ENCODE measurements at regions not wholly inside any gene's neighbourhood (a gene's known extent, or its start where the extent isn't known, plus 50 kb on each side); places are given as distances from the start of the nearest gene placed in this dataset.

DNA sequence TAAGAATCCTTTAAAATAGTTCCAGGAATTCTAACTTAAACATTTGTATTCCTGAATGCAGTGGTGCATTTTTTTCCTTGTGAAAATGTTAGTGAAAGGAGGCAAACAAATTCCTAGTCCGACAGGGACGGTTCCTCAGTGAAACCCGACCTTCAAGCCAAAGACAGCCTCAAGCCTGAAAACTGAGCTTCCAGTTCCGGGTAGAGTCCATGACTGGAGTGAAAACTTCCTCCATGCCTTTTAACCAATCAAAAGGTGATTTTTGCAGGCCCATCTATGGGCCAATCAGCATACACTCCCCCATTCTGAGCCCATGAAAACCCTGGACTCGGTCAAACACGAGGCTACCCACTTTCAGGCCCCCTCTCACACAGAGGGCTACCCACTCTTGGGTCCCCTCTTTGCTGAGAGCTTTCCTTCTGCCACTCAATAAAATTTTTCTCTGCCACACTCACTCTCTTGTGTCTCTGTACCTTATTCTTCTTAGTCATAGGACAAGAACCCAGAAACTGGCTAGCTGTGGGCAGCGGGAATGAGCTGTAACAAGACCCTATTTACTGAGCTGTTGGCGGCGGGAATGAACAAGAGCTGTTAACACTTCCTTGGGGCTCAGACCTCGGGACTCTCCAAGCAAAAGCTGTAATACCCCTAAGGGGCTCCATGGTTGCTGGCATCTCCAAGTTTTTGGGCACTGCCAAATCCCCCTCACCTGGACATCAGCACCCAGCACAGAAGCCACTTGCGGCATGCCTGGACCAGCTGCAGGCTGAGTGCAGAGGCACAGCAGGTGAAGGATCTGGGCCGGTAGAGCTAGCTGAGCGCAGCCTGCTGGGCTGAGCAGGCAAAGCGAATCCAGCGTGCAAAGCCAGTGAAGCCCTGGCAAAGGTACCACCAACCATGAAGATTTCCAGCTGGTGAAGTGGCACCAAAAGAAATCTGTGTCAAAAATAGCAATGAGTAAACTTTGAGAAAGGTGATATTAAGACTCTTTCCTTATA is 598.8 kb downstream of the MCTP2 start:
- Histone ChIP-seq H3K27me3 (no peaks in the 10 kb centered on the region), H3K4me1 (peaks cover 0 to 5% (median 0%) of the 10 kb centered on the region in 4 donors), H3K9me3 (no peaks in the 10 kb centered on the region), H3K4me3 (no peak overlapping the region), H3K27ac (no peak overlapping the region), H3K36me3 (no peaks in the 10 kb centered on the region)
- TF ChIP-seq, protein P1, sequence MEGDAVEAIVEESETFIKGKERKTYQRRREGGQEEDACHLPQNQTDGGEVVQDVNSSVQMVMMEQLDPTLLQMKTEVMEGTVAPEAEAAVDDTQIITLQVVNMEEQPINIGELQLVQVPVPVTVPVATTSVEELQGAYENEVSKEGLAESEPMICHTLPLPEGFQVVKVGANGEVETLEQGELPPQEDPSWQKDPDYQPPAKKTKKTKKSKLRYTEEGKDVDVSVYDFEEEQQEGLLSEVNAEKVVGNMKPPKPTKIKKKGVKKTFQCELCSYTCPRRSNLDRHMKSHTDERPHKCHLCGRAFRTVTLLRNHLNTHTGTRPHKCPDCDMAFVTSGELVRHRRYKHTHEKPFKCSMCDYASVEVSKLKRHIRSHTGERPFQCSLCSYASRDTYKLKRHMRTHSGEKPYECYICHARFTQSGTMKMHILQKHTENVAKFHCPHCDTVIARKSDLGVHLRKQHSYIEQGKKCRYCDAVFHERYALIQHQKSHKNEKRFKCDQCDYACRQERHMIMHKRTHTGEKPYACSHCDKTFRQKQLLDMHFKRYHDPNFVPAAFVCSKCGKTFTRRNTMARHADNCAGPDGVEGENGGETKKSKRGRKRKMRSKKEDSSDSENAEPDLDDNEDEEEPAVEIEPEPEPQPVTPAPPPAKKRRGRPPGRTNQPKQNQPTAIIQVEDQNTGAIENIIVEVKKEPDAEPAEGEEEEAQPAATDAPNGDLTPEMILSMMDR (IDR thresholded peaks at IDR 0.05) = no peak
- intact Hi-C loops (cut with DNase I; ENCODE audit: low total_unique reads) = loop anchor here (10.0 kb wide), 1 partner anchor 95 kb away; no protein-coding TSS in a partner anchor
- no peak for DNase-seq

DNA sequence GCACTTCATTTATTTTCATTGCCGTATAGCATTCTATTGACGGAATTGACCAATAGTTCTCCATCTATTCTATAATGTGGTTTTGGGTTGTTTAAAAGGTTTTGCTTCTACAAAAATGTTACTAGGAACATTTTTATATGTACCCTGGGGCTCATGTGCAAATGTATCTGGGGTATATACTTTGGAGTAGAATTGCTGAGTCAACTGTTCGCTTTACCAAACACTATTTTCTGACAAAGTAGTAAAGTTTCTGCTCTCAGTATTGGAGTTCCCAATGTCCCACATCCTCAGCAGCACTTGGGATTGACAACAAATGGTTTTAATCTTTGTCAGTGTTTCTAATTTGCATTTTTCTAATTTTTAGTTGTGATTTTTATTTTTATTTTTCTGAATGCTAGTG is 602.6 kb downstream of the MCTP2 start:
- H3K27me3 ChIP-seq = no peaks in the 10 kb centered on the region
- no peak overlapping the region for H3K4me3 ChIP-seq
- peaks cover 0 to 13% (median 2%) of the 10 kb centered on the region in 4 donors for H3K4me1 ChIP-seq
- TF ChIP-seq, protein P1 (IDR thresholded peaks at IDR 0.05) = no peak
- no peak for DNase-seq
- intact Hi-C loops (cut with DNase I; ENCODE audit: low total_unique reads) = loop anchor here (10.0 kb wide), 1 partner anchor 91 kb away; no protein-coding TSS in a partner anchor
- no peak overlapping the region for H3K27ac ChIP-seq
- no peaks in the 10 kb centered on the region for H3K36me3 ChIP-seq
- no peaks in the 10 kb centered on the region for H3K9me3 ChIP-seq

DNA sequence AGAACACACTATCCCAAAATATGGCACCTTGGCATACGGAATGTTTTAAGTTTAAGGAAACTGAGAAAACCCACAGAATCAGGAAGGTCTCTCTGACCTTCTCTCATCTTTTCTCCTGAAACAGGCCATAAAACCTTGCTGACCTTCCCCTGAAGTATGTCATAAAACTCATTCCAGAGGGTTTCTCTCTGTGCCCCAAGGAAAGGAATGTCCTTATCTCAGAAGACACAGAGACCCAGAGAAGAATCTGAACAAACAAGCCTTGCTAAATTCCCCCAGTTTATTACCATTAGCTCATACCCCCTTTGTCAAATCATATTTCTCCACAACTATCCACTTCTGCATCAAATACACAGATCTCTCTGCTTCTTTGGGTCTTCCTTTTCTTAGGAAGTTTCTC is 603.1 kb downstream of the MCTP2 start:
- intact Hi-C loops (cut with DNase I; ENCODE audit: low total_unique reads) = loop anchor here (10.0 kb wide), 1 partner anchor 90 kb away; no protein-coding TSS in a partner anchor
- Histone ChIP-seq H3K36me3 (no peaks in the 10 kb centered on the region), H3K4me1 (peaks cover 0 to 18% (median 4%) of the 10 kb centered on the region in 4 donors), H3K9me3 (no peaks in the 10 kb centered on the region), H3K27me3 (no peaks in the 10 kb centered on the region), H3K27ac (no peak overlapping the region), H3K4me3 (no peak overlapping the region)
- DNase-seq = no peak
- TF ChIP-seq, protein P1 (IDR thresholded peaks at IDR 0.05) = no peak

DNA sequence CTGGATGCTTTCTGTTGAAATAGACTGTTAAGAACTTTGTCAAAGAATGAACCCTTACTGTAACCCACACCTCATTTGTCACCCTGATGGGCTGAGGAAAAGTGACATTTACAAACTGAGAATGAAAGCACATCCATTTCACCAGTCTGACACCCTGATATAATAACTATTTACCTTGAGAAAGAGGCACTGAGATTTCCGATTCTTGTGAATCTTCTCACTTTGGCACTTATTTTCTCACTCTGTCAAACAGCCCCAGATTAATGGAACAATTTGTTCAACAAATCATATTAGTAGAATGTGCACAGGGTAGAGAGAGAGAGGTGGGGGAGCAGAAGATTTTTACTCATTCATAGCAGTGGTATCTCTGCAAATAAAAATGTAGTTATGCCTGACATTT is 606.9 kb downstream of the MCTP2 start:
- intact Hi-C loops (cut with DNase I; ENCODE audit: low total_unique reads) = loop anchor here (10.0 kb wide), 1 partner anchor 87 kb away; no protein-coding TSS in a partner anchor
- DNase-seq = no peak
- Histone ChIP-seq H3K27ac (peak overlapping the region; percentile 86 to 89), H3K27me3 (no peaks in the 10 kb centered on the region), H3K4me1 (peaks cover 0 to 51% (median 23%) of the 10 kb centered on the region in 4 donors), H3K9me3 (no peaks in the 10 kb centered on the region), H3K4me3 (no peak overlapping the region), H3K36me3 (no peaks in the 10 kb centered on the region)
- TF ChIP-seq, protein P1 (IDR thresholded peaks at IDR 0.05) = no peak

DNA sequence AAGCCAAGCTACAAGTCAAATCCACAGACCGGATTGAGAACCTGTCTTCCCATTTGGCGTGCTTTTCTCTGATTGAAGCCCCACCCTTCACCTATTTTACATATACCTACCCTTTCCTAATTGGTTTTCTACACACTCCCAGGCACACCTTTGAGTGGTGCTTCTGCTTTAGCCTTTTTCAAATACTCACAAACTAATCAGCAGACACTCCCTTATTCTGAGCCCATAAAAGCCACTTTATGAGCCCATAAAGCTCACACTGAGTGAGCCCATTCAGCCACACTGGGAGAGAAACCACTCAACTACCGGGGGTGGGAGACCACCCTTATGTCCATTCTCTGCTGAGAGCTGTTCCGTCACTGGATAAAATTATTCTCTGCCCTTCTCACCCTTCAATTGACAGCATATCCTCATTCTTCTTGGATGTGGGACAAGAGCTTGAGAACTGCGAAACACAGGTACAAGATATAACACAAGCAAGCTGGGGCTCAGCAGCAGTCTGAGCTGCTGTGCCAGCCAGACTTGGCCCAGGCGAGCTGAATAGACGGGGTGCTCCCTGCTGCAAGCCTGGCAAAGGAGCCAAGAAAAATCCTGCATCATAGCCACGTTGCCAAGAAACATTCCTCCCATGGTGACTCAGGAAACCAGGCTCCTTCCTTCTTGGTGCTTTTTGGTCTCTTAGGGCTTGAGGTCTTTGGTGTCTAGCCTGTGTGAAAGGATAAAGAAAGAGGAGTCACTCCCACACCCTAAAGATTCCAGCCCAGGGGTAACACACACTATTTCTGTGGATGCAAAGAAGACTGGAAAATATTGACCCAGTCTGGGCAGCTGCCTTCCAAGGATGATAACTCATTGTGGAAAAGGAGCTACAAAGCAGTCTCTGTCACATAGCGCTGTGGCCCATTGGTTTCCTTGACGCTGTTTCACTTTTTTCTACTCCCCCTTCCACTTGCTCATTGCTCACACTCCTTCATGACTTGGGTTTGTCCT is 609.7 kb downstream of the MCTP2 start:
- intact Hi-C loops (cut with DNase I; ENCODE audit: low total_unique reads) = loop anchor here (10.0 kb wide), 1 partner anchor 1494 kb away; the partner anchor contains the start of gene NR2F2
- peak; percentile 67 to 94 for DNase-seq

More for the DNA sequence above, 609.7 kb downstream of the MCTP2 start:
- H3K9me3 ChIP-seq = no peaks in the 10 kb centered on the region
- no peaks in the 10 kb centered on the region for H3K27me3 ChIP-seq
- TF ChIP-seq, protein P1 (IDR thresholded peaks at IDR 0.05) = no peak
- H3K27ac ChIP-seq = peak overlapping the region; percentile 86 to 89
- H3K4me1 ChIP-seq = peaks cover 0 to 57% (median 32%) of the 10 kb centered on the region in 4 donors
- H3K36me3 ChIP-seq = no peaks in the 10 kb centered on the region
- no peak overlapping the region for H3K4me3 ChIP-seq
